Astrocyte of the cerebellum (primary cell): ENCODE measurements at regions not wholly inside any gene's neighbourhood (a gene's known extent, or its start where the extent isn't known, plus 50 kb on each side); places are given as distances from the start of the nearest gene placed in this dataset.
A peak's percentile ranks its signal among the peaks of the same experiment; 100 is the strongest.

Experiments used
- DNase-seq: peaks from one replicate; pipeline ENCODE4 v3.0.0-alpha.2; 2011; ENCODE audit warnings: low read depth
- H3K4me3 ChIP-seq: 2 replicates; pipeline ENCODE4 v1.5.1; 2011; ENCODE audit warnings: mild to moderate bottlenecking, low read depth, low read length, moderate library complexity
- in situ Hi-C: cut with HindIII; loops from 2 replicates; pipeline ENCODE4 v1.10.0; 2017; ENCODE audit warnings: low sequenced_read_pairs
- TF ChIP-seq, protein P1 (sequence below): IDR thresholded peaks from 2 replicates; pipeline ENCODE4 v1.5.1; 2012; ENCODE audit warnings: low read length, low read depth, moderate library complexity, mild to moderate bottlenecking; ENCODE audit errors: missing control alignments

DNA sequence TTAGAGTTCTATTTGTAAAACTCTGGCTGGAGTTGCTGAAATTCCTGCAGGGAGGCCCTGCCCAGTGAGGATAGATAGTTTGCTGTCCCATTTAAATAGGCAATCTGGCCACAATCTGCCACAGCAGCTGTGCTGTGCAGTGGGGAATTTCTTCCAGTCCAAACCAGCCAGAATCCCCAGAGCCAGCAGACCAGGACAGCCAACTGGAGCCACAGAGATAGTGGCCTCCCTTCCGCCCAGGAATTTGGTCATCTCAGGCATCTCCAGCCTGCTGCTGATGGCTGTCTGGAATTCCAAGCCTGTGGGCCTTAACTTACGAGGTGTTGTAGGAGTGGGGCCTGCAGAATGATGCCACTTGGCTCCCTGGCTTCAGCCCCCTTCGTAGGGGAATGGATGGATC is 643.4 kb downstream of the DNAJB9 start:
- in situ Hi-C loops, result no loop called here
- TF ChIP-seq, protein P1, sequence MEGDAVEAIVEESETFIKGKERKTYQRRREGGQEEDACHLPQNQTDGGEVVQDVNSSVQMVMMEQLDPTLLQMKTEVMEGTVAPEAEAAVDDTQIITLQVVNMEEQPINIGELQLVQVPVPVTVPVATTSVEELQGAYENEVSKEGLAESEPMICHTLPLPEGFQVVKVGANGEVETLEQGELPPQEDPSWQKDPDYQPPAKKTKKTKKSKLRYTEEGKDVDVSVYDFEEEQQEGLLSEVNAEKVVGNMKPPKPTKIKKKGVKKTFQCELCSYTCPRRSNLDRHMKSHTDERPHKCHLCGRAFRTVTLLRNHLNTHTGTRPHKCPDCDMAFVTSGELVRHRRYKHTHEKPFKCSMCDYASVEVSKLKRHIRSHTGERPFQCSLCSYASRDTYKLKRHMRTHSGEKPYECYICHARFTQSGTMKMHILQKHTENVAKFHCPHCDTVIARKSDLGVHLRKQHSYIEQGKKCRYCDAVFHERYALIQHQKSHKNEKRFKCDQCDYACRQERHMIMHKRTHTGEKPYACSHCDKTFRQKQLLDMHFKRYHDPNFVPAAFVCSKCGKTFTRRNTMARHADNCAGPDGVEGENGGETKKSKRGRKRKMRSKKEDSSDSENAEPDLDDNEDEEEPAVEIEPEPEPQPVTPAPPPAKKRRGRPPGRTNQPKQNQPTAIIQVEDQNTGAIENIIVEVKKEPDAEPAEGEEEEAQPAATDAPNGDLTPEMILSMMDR, result no peak
- no peak for DNase-seq
- H3K4me3 ChIP-seq, result no peak overlapping the region

DNA sequence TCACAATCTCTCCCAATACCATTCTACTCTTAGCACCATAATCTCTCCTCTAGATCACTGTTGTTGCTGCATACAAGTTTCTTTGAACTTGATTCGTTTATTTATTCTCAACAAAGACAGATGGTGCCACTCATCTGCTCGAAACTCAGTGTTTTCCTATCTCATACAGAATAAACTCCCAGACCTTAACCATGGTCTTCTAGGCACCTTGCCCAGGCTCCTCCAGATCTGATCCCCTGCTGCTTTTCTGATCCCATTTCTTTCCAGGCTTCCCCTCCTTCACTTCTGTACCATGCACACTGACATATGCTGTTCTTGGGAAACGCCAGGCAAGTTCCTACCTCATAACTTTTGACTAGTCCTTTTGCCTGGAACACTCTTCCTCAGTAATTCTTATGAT is 645.7 kb downstream of the DNAJB9 start:
- TF ChIP-seq, protein P1, result no peak
- in situ Hi-C loops, result no loop called here

DNA sequence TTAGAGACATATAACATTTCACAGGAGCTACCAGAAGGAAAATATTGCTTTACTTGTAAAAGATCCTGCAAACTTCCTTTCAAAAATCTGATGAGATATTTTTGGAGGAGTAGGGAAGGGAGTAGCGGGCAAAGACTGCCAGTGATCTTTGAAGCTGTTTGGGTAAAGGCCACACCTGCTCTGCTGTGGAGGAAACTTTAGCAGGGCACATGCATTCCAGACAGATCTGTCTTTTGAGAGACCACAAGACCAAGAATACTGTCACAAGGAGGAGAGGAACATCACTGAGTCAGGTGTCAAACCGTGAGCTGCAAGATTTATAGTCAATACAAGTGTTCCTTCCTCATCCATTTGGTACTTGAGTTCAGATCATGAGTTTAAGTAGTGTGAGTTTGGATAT is 654.4 kb downstream of the DNAJB9 start:
- DNase-seq, result no peak
- TF ChIP-seq, protein P1, result no peak
- H3K4me3 ChIP-seq, result no peak overlapping the region
- in situ Hi-C loops, result no loop called here

More for the DNA sequence above, 645.7 kb downstream of the DNAJB9 start:
- no peak overlapping the region for H3K4me3 ChIP-seq
- no peak for DNase-seq

DNA sequence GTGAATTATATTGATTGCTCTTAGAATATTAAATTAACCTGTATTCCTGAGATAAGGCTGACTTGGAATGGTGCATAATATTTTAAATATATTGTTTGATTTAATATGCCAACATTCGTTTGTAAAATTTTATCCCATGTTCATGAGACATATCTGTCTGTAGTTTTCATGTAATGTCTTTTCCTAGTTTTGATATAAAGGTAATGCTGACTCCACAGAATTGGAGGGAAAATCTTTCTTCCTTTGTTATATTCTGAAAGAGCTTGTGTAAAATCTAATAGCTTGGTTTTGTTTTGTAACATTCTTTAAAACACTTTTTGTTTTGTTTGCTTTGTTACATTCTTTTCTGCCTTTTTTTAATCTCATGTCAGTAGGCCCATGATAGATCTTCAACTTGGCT is 657.0 kb downstream of the DNAJB9 start:
- in situ Hi-C loops, result no loop called here
- no peak for DNase-seq
- TF ChIP-seq, protein P1, result no peak
- no peak overlapping the region for H3K4me3 ChIP-seq

DNA sequence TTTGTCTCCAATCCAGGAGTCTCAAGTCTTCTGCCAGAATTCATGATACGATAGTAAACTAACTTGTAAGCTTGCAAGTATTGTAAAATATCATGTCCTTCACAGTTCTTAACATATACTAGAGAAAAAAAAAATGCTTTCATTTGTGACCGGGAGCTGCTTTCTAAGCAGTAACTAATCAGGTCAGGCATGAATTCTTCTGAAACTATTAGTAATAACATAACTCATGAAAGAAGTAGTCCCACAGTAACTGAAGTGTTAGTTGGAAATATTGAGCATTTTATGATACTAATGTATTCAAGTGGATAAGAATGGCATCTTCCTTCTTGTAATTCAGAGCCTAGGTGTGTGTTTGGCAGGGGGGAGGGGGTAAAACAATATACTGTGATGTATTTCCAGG is 665.6 kb downstream of the DNAJB9 start:
- TF ChIP-seq, protein P1, result no peak
- in situ Hi-C loops, result no loop called here
- no peak overlapping the region for H3K4me3 ChIP-seq
- no peak for DNase-seq

DNA sequence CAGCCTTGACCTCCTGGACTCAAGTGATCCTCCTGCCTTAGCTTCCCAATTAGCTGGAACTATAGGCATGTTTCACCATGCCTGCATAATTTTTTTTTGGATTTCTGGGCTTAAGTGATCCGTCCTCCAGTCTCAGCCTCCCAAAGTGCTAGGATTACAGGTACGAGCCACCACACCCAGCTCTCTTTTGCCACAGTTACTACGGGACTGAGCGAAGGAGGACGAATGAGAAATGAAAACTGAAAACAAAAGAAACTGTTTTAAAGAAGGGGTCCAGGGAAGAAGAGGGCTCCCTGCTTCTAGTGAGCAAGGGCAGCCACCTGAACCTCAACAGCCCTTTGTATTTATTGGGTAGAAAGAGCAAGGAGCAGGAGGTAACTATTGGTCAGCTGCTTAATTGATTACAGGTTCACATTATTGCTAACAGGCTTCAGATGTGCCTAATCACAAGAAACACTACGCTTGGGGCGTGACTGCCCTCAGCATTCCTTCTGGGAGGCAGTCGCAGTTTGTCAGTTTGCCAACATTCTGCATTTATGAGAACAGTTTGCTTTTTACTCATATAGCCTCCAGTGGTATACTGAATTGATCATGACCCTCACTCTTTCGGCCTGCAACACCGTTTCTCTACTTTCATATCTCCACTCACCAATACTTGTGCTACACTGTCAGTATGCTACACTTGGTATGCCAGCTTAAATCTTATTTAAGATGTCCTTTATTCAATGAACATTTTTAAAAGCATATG is 676.8 kb downstream of the DNAJB9 start:
- in situ Hi-C loops, result loop anchor here (5.0 kb wide), 1 partner anchor 86 kb away; no protein-coding TSS in a partner anchor
- DNase-seq, result peak; percentile 51
- no peak overlapping the region for H3K4me3 ChIP-seq
- TF ChIP-seq, protein P1, result no peak
